ACHN (cell line): ENCODE measurements at regions not wholly inside any gene's neighbourhood (a gene's known extent, or its start where the extent isn't known, plus 50 kb on each side); places are given as distances from the start of the nearest gene placed in this dataset.

Source experiments
- DNase-seq: peaks from one replicate; pipeline ENCODE4 v3.0.0-alpha.2; 2015
- in situ Hi-C: cut with HindIII; loops from 2 replicates; pipeline ENCODE4 v1.10.0; 2017; ENCODE audit warnings: low sequenced_read_pairs, low pct_ligation_motif_present, low pct_unique_long_range_greater_than_20kb

DNA sequence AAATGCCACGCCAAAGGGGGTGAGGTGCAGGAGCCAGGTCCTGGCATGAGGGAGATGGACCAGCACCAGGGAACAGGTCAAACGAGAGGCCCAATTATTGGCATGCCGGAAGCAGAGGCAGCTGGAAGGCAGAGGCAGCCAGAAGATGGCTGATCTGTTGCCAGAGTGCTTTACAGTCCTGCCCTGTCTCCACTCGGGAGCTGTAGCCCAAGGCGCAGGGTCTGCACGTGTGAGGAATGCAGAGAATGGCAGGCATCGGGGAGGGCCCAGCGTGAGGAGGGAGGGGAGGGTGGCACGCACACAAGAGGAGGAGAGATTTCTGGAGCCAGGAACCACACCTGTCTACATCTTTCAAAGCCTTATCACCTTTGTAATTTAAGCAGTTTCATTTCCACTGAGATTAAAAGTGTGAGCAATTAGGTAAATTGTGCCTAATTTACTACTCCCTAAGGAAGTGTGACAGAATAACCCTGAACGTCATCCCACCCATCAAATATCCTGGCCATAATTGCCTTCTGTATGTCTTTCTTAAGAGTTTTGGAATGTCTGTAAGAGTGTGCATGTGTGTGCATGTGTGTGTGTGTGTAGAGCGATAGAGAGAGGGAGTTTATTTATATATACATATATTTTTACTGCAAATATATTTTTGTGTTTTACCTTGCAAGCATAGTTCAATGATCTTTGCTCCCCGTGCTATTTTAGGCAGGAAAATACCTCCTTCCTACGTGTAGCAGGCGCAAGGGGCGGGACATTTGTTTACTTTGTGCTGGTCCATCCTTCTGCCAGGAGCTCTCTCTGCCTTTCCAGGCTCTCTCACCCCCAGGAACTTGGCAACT lies 125.5 kb upstream of the SERBP1 start:
- no peak for DNase-seq
- in situ Hi-C loops: no loop called here

DNA sequence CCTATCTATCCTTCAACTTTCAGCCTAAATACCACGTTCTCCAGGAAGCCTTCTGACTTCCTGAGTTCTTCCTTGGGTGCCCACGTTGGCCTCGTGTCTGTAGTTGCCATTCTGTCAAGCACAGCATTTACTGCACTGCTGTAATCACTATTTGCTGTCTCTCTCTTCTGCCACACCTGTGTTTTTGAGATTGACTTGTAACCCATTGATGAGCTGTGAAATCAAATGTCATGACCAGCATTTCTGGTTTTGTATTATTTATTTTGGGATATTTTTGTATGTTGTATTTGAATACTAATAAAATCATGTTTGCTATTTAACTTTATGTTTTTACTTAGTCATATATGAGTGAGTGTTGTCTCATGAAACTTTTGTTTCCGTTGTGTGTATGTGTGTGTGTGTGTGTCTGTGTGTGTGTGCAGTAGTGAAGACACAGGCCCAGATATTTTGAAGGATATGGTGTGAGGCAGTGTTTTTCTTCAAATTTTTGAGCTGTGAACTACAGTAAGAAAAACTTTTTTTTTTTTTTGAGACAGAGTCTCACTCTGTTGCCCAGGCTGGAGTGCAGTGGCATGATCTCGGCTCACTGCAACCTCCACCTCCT lies 126.2 kb upstream of the SERBP1 start:
- in situ Hi-C loops: no loop called here
- no peak for DNase-seq

DNA sequence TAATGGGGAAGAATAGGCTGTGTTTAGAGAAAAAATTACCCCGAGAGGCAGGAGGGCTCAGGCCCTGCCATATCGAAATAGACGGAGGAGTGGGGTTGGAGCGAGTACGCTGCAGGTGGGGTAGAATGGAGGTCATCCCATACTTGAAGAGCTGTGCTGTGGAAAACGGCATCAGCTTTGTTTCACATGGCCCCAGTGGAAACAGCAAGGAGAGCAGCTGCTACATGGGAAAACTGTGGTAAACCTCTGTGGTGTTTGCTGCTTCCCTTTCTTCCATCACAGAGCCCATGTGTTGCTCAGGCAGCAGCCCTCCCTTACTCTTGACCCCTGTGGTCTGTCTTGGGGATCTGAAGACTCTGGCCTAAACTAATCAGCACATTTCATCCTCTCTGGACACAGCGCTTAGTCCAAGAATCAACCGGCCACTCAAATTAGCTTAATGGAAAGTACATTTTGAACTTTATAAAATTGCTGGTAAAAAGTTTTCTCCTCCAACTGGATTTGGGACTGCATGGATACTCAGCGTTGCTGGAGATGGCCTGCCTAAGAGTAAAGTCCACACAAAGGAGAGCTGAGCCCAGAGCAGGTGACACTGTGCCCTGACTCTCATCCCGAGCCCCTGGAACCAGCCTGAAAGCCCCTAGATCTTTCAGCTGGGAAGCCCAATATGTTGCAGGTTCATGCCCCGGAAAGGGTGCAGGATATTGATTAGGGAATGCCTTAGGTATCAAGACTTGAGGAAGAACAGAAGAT lies 127.1 kb upstream of the GADD45A start:
- in situ Hi-C loops: no loop called here

DNA sequence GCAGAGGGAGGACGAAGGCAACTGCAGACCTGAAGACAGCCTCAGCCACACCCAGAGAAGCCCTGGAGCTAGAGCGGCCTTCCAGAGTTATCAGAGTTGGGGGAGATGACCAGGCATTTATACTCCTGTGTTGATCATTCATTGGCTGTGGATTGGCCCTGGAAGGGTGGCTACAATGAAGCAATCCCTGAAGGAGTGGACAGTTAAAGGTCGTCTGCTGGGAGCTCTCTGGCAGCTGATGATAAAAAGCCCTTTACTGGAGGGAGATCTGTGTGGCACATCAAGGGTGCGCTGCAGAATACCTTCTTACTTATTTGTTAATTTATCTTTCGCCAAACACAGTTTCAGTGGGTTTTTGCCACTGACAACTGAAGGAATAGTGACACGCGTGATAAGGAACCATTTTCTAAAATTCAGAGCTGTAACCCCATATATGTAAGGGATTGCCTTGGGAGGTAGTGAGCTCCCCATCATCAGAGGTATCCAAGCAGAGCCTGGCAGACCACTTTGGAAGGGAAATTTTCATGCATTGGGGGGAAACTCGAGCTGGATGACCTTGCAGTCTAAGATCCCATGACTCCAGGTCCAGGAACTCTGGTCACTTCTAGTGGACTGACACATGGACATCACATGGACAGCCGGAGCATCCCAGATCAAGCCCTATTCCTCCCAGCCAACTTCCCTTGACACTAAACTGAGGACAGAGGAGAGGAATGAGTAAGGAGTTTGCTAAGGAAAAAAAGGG lies 126.4 kb upstream of the GADD45A start:
- in situ Hi-C loops: no loop called here
- DNase-seq: no peak

More for the DNA sequence above, 127.1 kb upstream of the GADD45A start:
- DNase-seq: no peak

DNA sequence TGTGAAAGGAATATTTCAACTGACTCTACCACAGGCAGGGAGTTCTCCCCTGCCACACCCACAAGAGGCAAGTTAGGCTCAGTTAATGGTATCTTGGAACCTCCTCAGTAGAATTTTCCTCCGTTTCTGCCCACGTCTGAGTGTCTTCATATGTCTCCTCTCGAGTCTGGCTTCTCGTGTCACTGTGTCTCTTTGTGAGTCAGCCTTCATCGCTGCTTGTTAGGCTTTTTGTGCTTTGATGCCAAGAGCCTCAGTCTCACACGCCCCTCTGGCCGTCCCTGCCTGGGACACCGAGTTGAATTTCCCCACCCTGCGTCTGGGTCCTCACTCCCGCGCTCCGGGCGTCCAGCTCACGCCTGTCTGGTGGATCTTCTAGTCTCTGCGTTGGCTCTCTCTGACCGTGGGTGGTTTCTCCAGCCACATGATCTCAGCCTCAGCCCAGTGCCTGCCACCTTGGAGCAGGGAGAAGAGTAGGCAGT lies 125.7 kb upstream of the GADD45A start:
- in situ Hi-C loops: no loop called here
- DNase-seq: peak; percentile 42

DNA sequence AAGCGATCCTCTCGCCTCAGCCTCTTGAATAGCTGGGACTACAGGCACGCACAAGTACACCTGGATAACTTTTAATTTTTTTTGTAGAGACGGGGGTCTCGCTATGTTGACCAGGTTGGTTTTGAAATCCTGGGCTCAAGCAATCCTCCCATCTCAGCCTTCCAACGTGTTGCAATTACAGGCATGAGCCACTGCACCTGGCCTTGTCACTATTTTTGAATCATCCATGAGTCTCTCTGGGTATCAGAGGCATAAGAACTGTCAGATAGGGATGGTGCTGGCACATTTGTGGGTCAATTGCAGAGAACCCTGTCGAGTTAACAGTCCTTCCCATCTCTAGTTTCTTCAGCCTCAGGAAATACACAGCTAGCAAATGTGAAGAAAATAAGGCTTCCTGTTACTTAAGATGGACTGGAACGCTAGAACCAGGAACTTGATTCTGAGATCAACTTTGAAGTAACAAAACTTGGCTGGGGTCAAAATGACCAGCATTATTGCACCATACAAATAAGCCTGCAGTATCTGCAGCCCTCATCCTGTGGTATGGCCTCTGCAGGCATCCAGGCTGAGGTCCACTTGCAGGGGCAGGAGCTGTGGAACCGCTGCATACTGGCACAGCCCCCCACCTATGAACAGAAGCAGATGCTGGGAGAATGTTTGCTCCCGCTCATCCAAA lies 124.3 kb upstream of the GADD45A start:
- in situ Hi-C loops: no loop called here
- DNase-seq: no peak

DNA sequence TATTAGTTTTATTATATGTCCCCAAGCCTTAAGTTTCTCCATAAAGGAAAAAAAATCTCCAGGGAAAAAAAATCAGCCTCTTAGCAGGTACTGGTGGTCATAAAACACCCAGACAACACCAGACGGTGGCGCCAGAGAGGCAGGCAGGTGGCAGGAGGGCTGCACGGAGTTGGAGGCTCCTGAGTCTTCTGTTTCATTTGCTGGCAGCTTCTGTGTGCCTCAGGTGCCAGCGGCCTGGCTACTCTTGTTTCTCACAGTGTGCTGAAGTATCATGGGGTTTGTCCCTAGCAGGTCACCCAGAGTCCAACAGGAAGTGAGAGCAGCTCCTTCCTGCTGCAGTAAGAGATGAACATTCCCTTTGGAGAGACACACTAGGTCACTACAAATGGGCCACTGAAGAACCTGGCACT lies 123.3 kb upstream of the GADD45A start:
- peak; percentile 80 for DNase-seq
- in situ Hi-C loops: no loop called here

DNA sequence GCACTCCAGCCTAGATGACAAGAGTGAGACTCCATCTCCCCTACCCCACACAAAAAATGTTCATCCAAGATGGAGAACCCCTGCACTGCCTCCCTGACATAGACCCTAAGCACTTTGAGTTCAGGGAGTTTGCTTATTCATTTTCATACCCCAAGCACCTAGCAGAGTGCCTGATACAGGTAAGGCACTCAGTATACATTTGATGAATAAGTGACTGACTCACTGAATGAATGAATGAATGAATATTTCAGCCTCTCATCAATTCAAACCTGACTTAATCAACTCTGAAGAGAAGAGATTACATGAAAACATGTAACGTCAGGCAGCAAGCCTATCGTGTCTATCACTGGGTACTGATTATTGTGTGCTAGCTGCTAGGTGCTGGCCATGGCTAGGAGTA lies 121.3 kb upstream of the GADD45A start:
- in situ Hi-C loops: no loop called here
- no peak for DNase-seq

DNA sequence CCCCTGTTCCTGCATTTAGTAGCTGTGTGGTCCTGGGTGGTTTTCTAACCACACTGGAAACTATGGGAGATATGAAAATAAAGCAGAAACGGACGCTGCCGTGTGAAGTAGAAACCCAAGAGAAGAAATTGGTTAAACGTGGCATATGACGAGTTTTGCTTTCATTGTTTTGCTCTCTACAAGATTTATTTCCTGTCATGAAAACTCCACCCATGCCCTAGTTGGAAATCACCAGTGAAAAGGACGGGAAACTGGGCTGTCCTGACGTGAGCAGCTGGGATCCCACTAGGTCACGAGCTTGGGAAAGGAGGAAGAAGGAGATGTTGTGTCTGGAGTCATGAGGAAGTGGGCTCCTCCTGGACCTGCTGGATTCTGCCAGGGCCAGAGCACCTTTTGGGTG lies 120.8 kb upstream of the GADD45A start:
- DNase-seq: no peak
- in situ Hi-C loops: no loop called here

DNA sequence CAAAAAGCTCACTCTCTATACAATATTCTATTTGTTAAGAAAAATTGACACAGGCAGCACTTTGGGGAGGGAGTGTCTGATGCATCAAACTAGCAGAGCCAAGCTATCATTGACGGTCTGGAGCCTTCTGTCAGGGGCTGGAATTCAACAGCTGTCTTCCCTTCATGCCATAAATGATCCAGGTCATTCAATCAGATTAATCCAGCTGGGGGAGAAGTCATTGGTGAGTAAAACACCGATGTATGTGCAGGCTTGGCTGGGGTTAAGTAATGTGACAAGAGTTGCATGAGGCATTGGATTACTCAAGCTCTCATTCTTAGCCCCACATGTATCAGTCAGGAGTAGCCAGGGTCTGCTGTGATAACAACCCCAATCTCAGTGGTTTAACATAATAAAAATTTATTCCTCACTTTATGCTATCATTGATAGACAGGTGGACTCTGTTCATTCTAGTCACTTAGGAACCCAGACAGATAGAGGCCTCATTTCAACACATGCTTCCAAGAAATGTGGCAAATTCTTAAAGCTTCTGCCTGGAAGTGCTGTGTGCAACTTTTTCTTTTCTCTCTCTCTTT lies 118.1 kb upstream of the GADD45A start:
- DNase-seq: no peak
- in situ Hi-C loops: no loop called here

DNA sequence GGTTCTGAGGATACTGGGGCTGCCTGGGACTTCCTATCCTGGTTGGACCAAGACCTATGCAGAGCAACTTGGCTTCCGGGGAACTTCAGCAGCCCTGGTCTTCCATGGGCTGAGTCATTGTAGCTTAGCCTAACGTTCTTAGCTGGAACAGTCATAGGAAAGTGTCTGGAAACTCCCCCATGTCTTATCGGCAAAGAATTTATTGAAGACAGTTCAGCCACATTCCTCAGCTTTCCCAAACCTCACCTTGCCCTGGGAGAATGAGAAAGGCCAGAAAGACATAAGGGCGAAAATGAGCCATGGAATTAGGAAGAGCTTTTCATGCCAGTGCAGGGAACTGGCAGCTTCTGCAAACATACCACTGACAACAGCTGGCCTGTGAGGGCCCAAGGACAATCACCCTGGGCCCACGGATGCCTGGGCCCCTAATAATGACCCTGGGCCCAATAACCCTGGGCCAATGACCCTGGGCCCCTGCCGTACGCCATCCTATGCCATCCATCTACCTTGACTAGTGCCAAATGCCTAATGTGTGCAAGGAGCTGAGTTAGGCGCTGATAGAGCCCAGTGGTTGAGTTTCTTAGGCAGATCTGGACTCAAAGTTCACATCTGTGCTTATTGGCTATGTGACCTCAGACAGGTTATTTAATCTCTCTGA lies 114.4 kb upstream of the GADD45A start:
- peak; percentile 74 for DNase-seq
- in situ Hi-C loops: no loop called here

DNA sequence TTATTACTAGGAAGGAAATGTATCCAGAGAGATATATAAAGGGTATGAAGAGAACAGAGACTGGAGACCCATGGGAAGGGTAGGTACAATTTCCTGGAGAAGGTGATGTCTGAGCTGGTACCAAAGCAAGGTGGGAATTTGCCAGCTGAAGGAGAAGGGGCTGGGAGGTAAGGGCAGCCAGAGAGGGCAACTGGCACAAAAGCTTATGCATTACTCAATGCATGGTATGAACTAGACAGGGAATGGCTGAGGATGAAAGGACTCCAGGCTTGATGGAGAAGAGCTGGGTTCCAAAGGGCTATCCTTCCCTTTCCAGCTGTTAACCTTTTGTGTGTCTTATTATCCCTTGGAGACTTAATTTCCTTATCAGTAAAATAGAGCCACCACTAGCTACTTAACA lies 113.6 kb upstream of the GADD45A start:
- DNase-seq: no peak
- in situ Hi-C loops: no loop called here

DNA sequence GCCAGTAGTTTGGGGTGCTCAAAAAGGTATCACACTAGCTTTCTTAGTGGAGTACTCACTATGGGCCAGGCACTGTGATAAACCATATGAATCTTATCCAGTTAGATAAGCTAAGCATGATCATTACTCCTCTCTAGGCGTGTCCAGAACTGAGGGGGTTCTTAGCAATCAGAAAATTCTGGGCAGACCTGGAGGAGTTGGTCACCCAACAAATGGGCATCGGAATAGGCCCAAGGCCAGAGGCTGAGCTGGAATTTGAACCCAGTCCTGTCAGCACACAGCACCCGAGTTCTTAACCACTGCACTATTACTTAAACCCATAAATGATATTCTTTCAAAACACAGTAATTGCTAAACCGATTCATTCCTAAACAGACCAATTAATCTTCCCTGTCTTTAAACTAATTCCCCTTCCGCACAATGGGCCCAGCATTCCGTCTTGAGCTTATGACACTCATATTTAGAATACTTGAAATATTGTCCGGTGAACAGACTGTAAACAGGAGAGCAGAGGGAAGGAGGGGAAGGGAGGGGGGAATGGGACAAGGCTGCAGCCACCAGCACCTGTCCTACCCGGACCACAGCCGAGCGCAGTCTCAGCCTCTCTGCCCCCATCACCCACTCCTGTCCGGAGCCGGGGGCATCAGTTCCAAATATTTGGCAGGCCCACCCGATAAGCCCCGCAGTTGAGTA lies 113.0 kb upstream of the GADD45A start:
- in situ Hi-C loops: no loop called here
- DNase-seq: no peak

DNA sequence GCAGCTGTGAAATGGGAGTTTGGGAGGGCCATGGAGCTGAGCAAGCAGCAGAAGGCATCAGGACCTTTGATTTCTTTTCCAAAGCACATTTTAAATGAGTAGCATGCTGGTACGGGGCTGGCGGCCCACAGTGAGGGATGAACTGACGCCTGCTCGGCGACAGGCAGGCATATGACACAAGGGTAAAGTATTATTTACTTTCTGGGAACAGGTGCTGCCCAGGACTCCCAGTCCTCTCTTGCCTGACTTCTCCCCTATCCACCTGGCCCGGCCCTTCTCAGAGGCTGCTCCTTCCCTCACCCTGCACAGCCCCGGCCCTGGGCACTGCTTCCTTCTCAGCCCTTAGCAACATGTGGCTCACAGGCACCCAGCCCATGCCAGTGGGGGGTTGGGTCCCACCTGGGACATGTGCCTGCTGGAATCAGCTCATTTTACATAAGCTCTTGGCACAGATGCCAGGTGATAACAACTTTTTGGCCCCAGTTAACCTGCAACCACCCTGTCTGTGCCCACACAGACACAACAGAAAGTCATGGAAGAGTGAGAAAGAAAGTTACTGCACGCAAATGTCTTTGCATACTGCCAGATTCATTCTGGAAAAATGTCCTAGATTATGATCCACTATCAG lies 112.3 kb upstream of the GADD45A start:
- in situ Hi-C loops: no loop called here
- no peak for DNase-seq

DNA sequence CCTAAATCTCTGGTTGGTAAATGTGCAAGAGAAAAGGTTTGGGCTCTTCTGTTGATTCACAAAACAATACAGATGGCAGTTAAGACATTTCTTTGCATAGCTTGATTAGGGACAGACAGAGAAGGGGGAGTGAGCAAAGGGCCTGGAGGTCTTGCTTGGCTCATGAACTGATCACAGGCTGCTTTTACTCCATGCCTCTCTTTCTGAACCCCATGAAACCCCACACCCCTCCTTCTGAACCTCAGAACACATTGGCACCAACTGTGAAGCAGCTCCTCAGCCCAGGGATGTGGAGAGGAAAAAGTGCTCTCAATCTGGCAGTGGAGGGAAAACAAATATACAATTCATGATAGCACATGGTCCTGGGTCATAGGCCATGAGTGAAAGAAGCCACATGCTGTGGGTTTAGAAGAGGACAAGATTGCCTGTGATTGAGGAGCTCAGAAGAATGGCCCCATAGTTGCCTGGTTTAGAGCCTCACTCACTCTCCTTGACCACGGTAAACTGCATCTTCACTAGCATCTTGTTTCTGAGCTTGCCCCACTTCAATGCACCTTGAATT lies 111.6 kb upstream of the GADD45A start:
- in situ Hi-C loops: no loop called here
- no peak for DNase-seq

DNA sequence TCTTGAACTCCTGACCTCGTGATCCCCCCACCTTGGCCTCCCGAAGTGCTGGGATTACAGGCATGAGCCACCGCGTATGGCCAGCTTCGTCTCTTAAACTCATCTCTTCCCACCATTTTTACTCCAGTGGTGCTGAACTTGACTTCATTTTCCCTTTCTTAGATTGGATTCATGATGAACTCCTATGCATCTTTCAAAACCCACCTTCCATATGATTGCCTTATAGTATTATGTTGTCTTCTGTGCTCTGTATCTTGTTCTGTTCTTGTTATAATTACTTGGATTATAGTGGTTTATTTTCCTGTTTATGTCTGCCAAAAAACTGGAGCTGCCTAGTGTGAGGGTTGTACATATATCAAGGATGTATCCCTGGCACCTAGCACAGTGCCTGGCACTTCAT lies 110.8 kb upstream of the GADD45A start:
- DNase-seq: no peak
- in situ Hi-C loops: no loop called here
